GM21526 (cell line): ENCODE measurements at regions not wholly inside any gene's neighbourhood (a gene's known extent, or its start where the extent isn't known, plus 50 kb on each side); places are given as distances from the start of the nearest gene placed in this dataset.

Experiments
- ATAC-seq: cut with Tn5 transposase; IDR thresholded peaks from one replicate; pipeline ENCODE4 v1.9.1; 2021; ENCODE audit warnings: moderate library complexity; ENCODE audit not compliant: unreplicated experiment, low FRiP score

GRCh38 chr13:73865027-73865426, 269.2 kb downstream of the KLF12 start:
- ATAC-seq, result no peak

- ATAC-seq, result no peak
Observed at GRCh38 chr13:73861136-73861535, 273.1 kb downstream of the KLF12 start.

- ATAC-seq, result no peak
Observed at GRCh38 chr13:73860501-73860900, 273.7 kb downstream of the KLF12 start.

- no peak for ATAC-seq
Observed at GRCh38 chr13:73859841-73860240, 274.4 kb downstream of the KLF12 start.

DNA sequence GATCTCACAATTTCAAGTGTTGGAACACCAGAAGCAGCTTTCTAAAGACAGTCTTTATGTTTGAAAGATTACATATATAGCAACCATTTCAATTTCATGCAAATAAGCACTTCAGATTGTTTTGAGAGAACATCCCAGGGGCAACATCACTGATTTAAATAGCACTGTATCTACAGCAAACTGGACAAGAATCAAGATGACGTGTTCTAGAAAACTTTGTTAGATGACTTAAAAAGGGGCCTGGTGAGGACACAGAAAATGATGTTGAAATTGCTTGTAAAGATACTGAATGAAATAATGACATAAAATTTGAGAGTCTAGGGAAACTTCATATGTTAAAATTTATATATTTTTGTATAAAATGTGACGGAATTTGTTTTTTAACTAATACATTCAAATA, 277.1 kb downstream of the KLF12 start:
- ATAC-seq, result no peak

DNA sequence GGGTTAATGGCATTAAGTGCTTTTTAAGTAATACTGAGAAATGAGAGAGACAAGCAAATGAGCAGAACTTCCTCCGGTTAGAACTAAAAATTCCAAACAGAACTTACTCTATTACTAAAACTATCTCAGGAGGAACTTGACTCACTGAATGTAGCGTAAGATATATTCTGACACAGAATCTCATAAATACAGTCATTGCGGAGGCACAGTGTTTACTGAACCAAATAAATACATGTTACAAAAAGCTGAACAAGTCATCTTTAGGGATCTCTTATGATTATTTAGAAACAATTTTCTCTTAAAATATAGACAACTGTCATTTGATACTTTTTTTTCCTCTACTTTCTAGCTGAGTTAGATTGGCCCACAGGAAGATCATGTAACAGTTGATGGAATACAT, 283.1 kb downstream of the KLF12 start:
- no peak for ATAC-seq

DNA sequence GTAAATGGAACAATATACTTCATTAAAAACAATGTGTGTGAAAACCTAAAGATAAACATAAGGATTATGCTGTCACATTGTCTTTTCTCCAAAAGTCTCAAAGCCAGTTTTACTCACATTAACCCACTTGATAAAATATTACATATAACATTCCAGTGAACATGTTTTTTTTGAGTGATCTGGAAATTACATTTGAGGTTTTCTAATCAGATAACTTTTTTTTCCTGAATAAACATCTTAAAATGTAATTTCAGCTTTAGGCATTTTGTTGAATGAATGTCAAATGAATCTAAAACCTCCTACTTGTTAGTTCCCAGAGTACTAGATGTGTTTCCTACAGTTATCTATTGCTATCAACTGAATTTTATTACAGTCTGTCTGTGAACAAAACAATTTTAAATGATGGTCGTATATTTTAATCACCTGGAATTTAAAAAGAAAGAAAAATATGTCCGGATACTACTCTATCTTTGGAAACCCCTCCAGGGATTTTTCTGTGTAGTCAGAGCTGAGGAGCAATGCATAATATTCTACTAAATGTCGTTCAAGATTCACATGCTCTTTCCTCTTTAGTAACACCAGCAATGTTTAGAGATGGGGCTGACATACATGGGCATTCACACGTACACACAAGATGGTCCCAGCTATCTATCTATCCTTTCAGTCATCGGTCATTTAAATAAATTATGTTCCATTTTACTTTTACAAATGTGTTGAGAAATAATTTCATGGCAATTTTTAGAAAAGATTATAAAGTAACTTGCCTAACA, 283.9 kb downstream of the KLF12 start:
- ATAC-seq, result no peak

- ATAC-seq, result no peak
Observed at GRCh38 chr13:73849292-73849691, 284.9 kb downstream of the KLF12 start.

- no peak for ATAC-seq
Observed at GRCh38 chr13:73844986-73845385, 289.2 kb downstream of the KLF12 start.

GRCh38 chr13:73842626-73843025, 291.6 kb downstream of the KLF12 start:
- ATAC-seq, result no peak

GRCh38 chr13:73842184-73842583, 292.0 kb downstream of the KLF12 start:
- no peak for ATAC-seq

DNA sequence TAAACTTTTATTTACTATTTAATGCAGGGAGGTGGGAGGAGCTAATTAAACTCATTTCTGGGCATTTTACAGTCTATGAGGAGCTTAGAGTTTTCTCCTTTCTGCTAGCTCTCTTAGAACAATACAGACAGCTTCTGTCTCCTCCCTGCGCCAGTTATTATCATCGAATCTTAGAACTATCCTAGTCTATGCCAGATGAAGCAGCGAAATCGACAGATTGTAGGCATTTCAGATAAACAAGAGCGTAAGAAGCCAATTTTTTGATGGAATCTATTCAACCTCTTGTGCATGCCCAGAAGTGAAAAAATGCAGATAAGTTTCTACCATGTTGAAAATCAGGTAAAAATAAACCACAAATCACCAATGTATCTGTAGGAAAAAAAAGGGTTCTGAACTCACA, 297.1 kb downstream of the KLF12 start:
- ATAC-seq, result no peak

GRCh38 chr13:73835138-73835721, 299.0 kb downstream of the KLF12 start:
- peak; percentile 64 for ATAC-seq

DNA sequence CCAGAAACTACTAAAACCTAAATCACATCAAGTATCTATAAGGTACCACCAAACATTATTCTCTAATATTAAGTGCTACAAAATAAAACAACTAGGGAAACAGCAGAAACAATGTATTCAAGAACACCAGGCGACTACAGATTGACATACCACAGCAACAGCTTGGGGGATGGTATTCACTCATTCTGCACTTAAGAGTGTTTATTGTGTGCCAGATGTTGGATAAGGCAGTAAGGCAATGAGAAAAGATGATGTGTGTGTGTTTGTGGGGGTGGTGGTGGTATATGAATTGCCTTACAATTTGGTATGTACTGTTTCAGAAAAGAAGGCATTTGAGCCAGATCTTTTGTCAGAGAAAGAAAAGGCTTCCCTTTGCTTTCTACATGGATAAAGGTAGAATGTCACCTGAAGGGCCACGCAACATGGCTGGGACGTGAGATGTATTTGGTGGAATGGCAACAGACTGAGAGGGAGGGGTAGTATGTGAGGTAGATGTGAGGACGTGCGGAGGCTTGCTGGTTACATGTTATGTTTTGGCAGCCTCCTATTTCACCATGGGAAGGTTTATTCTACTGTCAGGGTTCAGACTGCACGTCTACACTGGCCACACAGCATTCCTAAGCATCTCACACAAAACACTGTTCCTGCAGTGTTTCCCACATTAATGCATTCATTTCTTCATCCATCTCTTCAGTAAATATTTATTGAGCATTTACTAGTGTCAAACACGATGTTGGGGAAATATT, 300.7 kb downstream of the KLF12 start:
- ATAC-seq, result no peak

DNA sequence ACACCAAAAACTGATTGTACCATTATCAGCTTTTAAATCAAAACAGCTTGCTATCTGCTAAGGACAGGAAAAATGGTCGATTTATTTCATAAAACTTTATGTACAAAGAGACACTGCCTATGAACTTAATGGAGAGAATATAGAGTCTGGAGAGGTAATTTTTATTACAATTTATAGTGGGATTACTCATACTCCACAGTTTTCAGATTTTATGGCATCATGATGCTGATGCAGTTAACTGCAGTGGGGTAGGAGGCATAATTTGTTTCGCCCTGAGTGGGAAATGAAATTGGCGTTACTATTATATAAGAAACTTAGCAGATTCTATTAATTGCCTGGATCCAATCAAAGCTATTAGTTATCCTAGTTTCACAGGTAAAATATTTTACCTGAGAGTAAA, 301.4 kb downstream of the KLF12 start:
- ATAC-seq, result no peak

- ATAC-seq, result no peak
Observed at GRCh38 chr13:73832128-73832588, 302.0 kb downstream of the KLF12 start.

DNA sequence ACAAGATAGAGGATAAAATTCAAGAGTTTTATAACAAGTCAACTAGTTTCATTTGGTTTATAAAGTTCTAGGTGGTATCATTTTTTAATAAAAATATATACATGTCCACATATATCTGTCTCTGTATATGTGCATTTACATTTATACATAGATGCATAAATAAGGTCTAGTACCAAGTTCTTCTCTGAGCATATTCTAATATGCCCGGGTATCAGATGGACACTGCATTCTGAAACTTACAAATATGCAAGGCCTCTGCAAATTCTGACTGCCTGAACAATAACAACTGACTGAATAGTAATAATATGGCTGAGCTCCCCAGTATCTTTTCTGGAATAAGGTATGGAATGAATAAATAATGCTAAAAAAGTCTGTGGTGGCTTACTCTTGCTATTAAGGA, 304.8 kb downstream of the KLF12 start:
- no peak for ATAC-seq

DNA sequence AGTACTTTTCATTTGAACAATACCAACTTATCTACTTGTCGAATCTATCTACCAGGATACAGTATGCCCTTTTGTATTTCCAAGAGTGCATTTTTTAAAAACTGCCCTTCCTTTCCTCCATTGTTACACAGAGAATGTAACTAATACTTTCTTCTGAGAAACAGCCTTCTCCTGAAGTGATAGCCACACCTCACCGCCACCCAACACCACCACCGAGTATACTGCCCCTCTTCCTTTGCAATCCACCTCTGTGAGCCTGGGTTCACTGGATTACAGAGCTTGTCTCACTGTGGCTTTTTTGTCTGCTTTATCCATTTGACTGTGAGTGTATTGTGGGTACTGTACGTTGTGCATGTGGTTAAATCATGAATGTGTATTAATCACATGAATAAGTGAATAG, 305.4 kb downstream of the KLF12 start:
- no peak for ATAC-seq

DNA sequence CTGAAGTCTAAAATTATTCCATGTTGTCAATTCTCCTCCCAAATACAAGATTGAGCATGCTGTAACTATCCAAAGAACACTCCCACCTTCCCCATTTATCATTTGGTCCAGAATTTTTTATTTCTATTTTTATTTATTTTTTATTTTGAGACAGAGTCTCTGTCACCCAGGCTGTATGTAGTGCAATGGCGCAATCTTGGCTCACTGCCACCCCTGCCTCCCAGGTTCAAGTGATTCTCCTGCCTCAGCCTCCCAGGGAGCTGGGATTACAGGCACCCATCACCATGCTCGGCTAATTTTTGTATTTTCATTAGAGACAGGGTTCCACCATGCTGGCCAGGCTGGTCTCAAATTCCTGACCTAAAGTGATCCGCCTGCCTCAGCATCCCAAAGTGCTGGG, 306.8 kb downstream of the KLF12 start:
- no peak for ATAC-seq

DNA sequence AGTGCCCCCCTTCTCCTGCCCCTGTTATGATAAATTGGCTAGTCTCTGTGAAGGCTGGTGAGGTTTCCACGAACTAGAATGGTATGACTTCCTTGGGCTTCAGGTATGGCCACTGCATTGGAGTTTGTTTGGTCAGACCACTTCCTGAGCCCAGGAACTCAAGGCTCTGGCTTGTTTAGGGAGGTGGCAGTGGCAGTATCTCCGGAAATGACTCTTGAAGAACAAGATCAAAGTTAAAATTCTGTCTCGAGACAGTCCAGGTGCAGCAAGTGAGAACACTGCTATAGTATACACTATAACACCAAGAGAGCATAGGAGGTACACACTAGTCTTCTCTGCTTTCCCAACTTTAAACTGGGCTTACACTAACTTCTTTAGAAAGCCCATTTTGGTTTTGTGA, 309.1 kb downstream of the KLF12 start:
- ATAC-seq, result no peak

GRCh38 chr13:73822668-73823592, 311.3 kb downstream of the KLF12 start:
- ATAC-seq, result no peak
